ENCODE measurements at regions not wholly inside any gene's neighbourhood (a gene's known extent, or its start where the extent isn't known, plus 50 kb on each side); places are given as distances from the start of the nearest gene placed in this dataset.

DNA sequence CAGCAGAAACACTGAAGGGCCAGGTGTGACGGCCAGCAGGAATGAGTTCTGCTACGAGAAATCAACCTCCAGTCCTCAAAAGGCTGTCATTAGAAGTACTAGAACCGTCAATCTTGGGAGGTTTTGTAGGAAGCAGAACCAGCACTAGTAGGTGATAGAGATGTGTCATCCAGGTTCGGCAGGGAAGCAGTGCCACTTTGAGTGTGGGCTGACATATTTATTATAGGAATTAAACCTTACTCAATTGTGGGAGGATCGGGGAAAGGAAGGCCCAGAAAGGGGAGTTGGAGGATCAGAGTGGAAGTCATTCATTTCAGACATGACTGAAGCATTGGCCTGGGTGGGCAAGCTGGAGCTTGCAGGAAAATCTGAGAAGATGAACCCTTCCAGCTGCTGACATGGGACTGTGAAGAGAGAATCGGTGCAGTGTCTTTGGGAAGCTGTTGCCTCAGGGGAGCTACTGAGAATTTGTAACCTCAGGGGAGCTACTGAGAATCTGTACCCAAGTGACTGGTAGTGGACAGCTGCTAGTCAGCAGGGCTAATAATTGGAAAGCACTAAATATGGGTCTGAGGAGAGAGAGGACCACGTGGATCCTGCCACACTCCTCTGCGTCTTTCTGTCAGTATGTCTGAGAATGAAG, 177.4 kb downstream of the SPRY1 start:
- intact Hi-C loops (cut with micrococcal nuclease), result no loop called here
- POLR2A ChIA-PET, result no interaction called here
- H3K4me1 Mint-ChIP-seq, result no peaks in the 10 kb centered on the region
- H3K27ac Mint-ChIP-seq, result no peak overlapping the region
- no peak for TF ChIP-seq EZH2 (IDR thresholded peaks at IDR 0.05; ENCODE audit: borderline replicate concordance, insufficient read depth, low read depth, low read length, poor library complexity, severe bottlenecking)
- TF ChIP-seq, protein P1, sequence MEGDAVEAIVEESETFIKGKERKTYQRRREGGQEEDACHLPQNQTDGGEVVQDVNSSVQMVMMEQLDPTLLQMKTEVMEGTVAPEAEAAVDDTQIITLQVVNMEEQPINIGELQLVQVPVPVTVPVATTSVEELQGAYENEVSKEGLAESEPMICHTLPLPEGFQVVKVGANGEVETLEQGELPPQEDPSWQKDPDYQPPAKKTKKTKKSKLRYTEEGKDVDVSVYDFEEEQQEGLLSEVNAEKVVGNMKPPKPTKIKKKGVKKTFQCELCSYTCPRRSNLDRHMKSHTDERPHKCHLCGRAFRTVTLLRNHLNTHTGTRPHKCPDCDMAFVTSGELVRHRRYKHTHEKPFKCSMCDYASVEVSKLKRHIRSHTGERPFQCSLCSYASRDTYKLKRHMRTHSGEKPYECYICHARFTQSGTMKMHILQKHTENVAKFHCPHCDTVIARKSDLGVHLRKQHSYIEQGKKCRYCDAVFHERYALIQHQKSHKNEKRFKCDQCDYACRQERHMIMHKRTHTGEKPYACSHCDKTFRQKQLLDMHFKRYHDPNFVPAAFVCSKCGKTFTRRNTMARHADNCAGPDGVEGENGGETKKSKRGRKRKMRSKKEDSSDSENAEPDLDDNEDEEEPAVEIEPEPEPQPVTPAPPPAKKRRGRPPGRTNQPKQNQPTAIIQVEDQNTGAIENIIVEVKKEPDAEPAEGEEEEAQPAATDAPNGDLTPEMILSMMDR (IDR thresholded peaks at IDR 0.05), result no peak
- CTCF ChIA-PET, result no interaction called here
- H4K20me1 ChIP-seq (ENCODE audit: control insufficient read depth, insufficient read depth, low read length, poor library complexity, severe bottlenecking), result no peaks in the 10 kb centered on the region
- no peak overlapping the region for H3K4me3 ChIP-seq (ENCODE audit: control extremely low read depth in 1 of 5, extremely low read depth in 1 of 5, insufficient read depth in 1 of 5, low read depth in 2 of 5, low read length in 4 of 5)
- H3K27me3 Mint-ChIP-seq, result peaks cover 4% of the 10 kb centered on the region
- H2AFZ ChIP-seq (ENCODE audit: insufficient read depth, low read depth, low read length, poor library complexity, severe bottlenecking), result no peak overlapping the region
- H3K4me1 ChIP-seq (ENCODE audit: control insufficient read depth in 2 of 2, insufficient read depth in 2 of 2, low read length in 2 of 2), result no peaks in the 10 kb centered on the region
- ATAC-seq (ENCODE audit: low read depth), result no peak
- H3K27ac ChIP-seq (ENCODE audit: low read length in 2 of 2), result no peak overlapping the region
- H3K79me2 ChIP-seq (ENCODE audit: control insufficient read depth, insufficient read depth, low read length), result no peaks in the 10 kb centered on the region
- no peak overlapping the region for H3K9ac ChIP-seq (ENCODE audit: low read length)
- no peaks in the 10 kb centered on the region for H3K36me3 ChIP-seq (replicated peaks in 1 of 2; ENCODE audit: control extremely low read depth in 1 of 2, control insufficient read depth in 1 of 2, extremely low read depth in 1 of 2, insufficient read depth in 2 of 2, low read length in 1 of 2)
- no peaks in the 10 kb centered on the region for H3K27me3 ChIP-seq (replicated peaks in 1 of 4; ENCODE audit: control extremely low read depth in 1 of 4, control insufficient read depth in 3 of 4, insufficient read depth in 4 of 4, low read length in 3 of 4)
- no peak overlapping the region for H3K4me2 ChIP-seq (replicated peaks; ENCODE audit: low read depth, low read length, poor library complexity, severe bottlenecking)
- no peaks in the 10 kb centered on the region for H3K9me3 Mint-ChIP-seq (ENCODE audit: insufficient read depth)
- no peaks in the 10 kb centered on the region for H3K9me3 ChIP-seq (ENCODE audit: control extremely low read depth in 1 of 3, control insufficient read depth in 2 of 3, insufficient read depth in 1 of 3, low read length in 2 of 3)
- WGBS (ENCODE audit: insufficient coverage), result 88% methylated on average over 5 of the region's 8 CpGs
- H3K4me3 Mint-ChIP-seq, result no peak overlapping the region
- no peak for DNase-seq

DNA sequence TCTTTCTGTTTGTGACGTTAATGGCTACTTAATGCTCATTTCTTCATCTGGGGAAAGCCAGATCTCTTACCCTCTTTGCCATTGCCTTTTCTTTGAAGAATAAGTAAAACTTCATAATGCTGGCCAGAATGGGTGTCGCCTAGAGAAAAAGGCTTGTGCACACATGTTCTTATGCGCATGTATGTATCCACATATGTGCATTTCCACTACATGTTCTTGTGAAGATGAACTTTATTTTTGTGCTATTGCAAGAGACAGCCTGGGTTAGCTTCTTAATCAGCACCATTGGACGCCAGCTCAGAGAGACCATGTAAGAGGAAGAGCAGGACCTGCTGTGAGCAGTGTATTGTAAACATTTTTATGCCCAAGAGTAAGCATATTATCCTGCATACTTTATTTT, 178.7 kb downstream of the SPRY1 start:
- no peak overlapping the region for H3K27ac Mint-ChIP-seq
- CTCF ChIA-PET, result interaction anchor here (2.5 kb wide), 1 partner anchor 11 kb away, joined by 9 read pairs; no protein-coding TSS in a partner anchor

More for the DNA sequence above, 178.7 kb downstream of the SPRY1 start:
- Mint-ChIP-seq H3K4me1 (no peaks in the 10 kb centered on the region), H3K9me3 (ENCODE audit: insufficient read depth) (no peaks in the 10 kb centered on the region), H3K27me3 (peaks cover 4% of the 10 kb centered on the region), H3K4me3 (no peak overlapping the region)
- WGBS (ENCODE audit: insufficient coverage), result 100% methylated on average over 1 of the region's 4 CpGs
- Histone ChIP-seq H3K27me3 (replicated peaks in 1 of 4; ENCODE audit: control extremely low read depth in 1 of 4, control insufficient read depth in 3 of 4, insufficient read depth in 4 of 4, low read length in 3 of 4) (no peaks in the 10 kb centered on the region), H3K36me3 (replicated peaks in 1 of 2; ENCODE audit: control extremely low read depth in 1 of 2, control insufficient read depth in 1 of 2, extremely low read depth in 1 of 2, insufficient read depth in 2 of 2, low read length in 1 of 2) (no peaks in the 10 kb centered on the region), H4K20me1 (ENCODE audit: control insufficient read depth, insufficient read depth, low read length, poor library complexity, severe bottlenecking) (no peaks in the 10 kb centered on the region), H3K4me2 (replicated peaks; ENCODE audit: low read depth, low read length, poor library complexity, severe bottlenecking) (no peak overlapping the region), H2AFZ (ENCODE audit: insufficient read depth, low read depth, low read length, poor library complexity, severe bottlenecking) (no peak overlapping the region), H3K4me1 (ENCODE audit: control insufficient read depth in 2 of 2, insufficient read depth in 2 of 2, low read length in 2 of 2) (no peaks in the 10 kb centered on the region), H3K9me3 (ENCODE audit: control extremely low read depth in 1 of 3, control insufficient read depth in 2 of 3, insufficient read depth in 1 of 3, low read length in 2 of 3) (no peaks in the 10 kb centered on the region), H3K4me3 (ENCODE audit: control extremely low read depth in 1 of 5, extremely low read depth in 1 of 5, insufficient read depth in 1 of 5, low read depth in 2 of 5, low read length in 4 of 5) (no peak overlapping the region), H3K79me2 (ENCODE audit: control insufficient read depth, insufficient read depth, low read length) (no peaks in the 10 kb centered on the region), H3K27ac (ENCODE audit: low read length in 2 of 2) (no peak overlapping the region), H3K9ac (ENCODE audit: low read length) (no peak overlapping the region)
- no peak for TF ChIP-seq EZH2 (IDR thresholded peaks at IDR 0.05; ENCODE audit: borderline replicate concordance, insufficient read depth, low read depth, low read length, poor library complexity, severe bottlenecking)
- TF ChIP-seq, protein P1 (IDR thresholded peaks at IDR 0.05), result no peak
- POLR2A ChIA-PET, result no interaction called here
- DNase-seq (no peak), ATAC-seq (ENCODE audit: low read depth) (no peak)
- intact Hi-C loops (cut with micrococcal nuclease), result no loop called here

Data from B cell (primary cell).